ENCODE measurements at regions not wholly inside any gene's neighbourhood (a gene's known extent, or its start where the extent isn't known, plus 50 kb on each side); places are given as distances from the start of the nearest gene placed in this dataset.

DNA sequence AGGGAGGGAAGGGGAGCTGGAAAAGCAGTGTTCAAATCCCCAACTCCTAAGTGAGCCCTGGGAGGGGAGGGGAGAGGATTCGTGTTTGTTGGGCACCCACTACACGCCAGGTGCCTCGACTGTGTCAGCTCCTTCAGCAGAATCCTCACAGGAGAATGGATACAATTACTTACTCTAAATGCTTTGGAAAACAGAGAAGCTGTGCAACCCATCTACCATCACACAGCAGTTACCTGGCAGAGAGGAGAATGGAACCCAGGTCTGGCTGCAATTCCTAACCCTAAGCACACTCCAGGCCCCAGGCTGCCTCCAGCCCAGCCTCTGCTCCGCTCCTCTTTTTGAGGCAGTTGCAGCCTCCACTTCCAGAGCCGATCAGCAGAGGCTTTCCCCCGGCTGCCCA is 86.4 kb upstream of the PTPN1 start:
- TF ChIP-seq, protein P1, sequence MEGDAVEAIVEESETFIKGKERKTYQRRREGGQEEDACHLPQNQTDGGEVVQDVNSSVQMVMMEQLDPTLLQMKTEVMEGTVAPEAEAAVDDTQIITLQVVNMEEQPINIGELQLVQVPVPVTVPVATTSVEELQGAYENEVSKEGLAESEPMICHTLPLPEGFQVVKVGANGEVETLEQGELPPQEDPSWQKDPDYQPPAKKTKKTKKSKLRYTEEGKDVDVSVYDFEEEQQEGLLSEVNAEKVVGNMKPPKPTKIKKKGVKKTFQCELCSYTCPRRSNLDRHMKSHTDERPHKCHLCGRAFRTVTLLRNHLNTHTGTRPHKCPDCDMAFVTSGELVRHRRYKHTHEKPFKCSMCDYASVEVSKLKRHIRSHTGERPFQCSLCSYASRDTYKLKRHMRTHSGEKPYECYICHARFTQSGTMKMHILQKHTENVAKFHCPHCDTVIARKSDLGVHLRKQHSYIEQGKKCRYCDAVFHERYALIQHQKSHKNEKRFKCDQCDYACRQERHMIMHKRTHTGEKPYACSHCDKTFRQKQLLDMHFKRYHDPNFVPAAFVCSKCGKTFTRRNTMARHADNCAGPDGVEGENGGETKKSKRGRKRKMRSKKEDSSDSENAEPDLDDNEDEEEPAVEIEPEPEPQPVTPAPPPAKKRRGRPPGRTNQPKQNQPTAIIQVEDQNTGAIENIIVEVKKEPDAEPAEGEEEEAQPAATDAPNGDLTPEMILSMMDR (IDR thresholded peaks at IDR 0.05) = no peak
- TF ChIP-seq POLR2A (IDR thresholded peaks at IDR 0.05) (no peak), POLR2AphosphoS5 (IDR thresholded peaks at IDR 0.05) (no peak)

Data from breast epithelium (tissue), 3 donors.